Activated CD4-positive, alpha-beta T cell treated with anti-CD3 and anti-CD28 coated beads, Interleukin-2, amount 50 U/mL, for 1 hour (primary cell): ENCODE measurements at regions not wholly inside any gene's neighbourhood (a gene's known extent, or its start where the extent isn't known, plus 50 kb on each side); places are given as distances from the start of the nearest gene placed in this dataset.

Experiments used
- DNase-seq: peaks from one replicate; pipeline ENCODE4 v3.0.0-alpha.2; 2020

DNA sequence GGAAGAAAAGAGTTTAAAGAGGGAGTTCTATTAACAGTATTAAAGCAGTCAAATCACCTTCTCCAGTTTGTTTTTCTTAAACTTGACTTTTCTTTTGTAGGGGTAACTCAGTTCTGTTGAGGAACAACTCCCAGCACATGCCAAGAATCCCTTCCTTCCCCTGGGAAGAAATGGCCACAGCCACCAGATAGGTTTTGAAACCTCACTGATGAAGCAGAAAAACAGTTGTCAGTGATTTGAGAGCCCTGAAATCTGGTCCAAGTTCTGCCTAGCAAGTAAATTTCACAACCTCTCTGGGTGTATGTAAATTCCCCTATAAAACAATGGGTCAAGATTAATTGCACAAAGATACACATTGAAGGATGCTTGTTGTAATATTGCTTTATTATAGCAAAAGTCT, 167.1 kb downstream of the DHX15 start:
- no peak for DNase-seq

DNA sequence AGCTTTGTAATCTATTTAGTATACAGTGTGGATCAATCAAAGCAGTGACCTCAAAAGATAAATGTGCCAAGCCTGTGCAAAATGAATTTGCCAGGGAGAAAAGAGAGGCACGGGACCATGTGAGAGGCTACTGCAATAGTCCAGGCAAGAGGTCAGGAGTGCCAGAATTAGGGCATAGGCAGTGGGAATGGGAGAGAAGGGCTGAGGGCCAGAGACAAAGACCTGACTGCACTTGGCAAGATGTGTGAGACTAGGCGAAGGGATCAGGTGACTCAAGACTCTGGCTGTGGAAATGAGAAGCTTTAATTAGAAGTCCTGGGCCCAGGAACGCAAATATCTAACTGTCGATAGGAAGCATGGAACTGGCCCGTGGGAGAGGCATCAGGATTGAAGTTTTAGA, 168.1 kb downstream of the DHX15 start:
- no peak for DNase-seq

DNA sequence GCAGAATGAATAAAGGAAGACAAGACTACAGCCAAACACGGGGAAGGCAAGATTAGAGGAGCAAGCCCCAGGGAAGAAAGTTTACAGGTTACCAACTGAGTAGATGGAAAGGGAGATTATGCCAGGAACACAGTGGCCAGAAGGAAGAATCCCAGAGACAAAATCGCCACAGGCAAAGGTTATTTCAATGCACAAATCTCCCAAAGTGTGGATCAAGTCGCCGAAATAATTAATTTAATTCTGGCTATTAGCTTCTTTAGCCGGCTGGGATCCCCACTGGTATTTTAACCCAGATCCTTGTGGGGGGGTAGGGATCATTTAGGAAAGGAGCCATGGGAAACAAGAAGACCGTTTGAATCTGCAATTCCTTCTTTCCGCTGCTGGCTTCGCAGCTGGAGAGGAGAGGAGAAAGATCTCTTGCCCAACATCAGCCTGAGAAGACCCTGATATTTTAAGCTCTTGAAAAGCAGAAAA, 171.0 kb downstream of the DHX15 start:
- DNase-seq: no peak

DNA sequence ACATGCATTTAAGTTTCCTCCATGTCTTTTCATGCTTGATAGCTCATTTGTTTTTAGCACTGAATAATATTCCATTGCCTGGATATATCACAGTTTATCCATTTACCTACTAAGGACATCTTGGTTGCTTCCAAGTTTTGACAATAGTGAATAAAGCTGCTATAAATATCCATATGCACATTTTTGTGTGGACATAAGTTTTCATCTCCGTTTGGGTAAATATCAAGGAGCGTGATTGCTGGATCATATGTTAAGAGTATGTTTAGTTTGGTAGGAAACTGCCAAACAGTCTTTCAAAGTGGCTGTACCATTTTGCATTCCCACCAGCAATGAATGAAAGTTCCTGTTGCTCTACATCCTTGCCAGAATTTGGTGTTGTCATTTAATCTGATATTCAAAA, 172.5 kb downstream of the DHX15 start:
- DNase-seq: no peak

DNA sequence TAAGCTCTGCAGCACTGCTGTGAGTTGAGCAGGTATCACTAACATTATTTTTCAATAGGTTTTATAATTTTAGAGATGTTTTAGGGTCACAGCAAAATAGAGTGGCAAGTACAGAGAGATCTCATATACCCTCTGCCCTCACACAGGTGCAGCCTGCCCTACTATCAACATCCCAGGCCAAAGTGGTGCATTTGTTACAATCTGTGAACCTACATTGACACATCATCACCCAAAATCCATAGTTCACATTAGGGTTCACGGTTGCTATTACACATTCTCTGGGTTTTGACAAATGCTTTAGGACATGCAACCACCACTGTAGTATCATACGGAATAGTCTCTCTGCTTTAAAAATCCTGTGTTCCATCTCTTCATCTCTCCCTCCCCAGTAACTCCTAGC, 173.1 kb downstream of the DHX15 start:
- DNase-seq: no peak

DNA sequence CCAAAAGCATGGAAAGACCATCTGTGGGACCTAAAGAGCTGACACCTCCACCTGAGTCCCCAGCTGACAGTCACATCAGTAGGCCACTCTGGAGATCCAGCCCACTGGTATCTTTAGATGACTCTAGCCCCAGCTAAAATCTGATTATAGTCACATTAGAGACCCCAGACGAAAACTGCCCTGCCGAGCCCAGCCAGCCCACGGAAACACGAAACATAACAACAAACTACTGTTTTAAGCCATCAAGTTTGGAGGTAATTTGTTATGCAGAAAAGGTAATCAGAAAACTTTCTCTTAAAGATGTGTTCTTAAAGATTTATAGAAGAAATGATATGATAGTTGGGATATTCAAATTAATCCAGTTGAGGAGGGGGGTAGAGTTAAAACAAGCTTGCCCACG, 175.7 kb downstream of the DHX15 start:
- no peak for DNase-seq

DNA sequence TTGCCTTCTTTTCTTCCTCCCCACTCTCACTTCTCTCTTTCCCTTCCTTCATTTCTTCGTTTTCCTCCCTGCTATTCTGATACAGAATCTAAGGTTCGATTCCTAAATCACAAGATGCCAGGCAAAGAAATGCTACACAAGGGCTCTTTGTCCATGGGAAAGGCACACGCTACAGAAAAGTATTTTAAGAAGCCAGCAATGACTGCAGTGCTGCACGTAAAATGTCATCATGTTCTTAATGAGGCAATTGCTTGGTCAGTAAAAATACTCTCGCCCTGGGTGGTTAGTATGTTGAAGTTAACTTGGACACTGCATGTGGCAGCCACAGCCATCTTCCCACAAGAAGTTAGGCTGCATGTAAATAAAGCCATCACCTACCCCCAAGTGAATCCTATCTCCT, 178.4 kb downstream of the DHX15 start:
- no peak for DNase-seq

DNA sequence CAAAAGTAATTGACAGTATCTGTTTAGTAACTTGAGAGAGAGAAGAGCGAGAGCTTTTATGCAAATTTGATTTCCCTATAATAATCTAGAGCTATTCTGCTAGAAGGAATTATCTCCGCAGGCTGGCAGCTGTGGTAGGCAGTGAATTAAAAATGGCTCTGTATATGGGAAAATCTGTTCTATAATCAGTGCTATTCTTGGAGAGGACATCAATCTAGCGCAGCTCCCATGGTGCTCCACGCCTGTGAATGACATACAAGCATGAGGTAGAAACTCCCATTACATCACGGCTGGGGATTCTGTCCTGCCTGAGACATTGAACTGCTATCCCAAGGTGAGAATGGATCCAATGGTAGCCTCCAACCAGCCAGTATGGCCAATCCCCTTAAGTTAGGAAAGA, 179.0 kb downstream of the DHX15 start:
- no peak for DNase-seq

DNA sequence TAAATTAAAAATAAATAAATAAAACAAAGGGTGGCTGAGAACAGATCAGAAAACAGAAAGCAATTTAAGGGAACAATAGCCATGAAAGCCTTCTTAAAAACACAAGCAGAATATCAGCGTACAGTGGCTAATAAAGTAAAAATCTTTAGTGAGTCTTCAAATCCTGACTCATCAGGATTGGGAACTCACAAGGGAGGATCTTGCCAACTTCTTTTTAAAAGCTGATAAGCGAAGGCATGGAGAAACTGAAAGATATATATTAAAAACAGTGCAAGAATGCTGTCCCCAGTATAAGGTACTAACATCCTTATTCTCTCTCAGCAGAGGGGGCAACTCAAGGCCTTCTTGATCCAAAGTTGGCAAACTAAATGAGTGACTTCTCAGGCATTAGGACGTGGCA, 180.1 kb downstream of the DHX15 start:
- DNase-seq: no peak

DNA sequence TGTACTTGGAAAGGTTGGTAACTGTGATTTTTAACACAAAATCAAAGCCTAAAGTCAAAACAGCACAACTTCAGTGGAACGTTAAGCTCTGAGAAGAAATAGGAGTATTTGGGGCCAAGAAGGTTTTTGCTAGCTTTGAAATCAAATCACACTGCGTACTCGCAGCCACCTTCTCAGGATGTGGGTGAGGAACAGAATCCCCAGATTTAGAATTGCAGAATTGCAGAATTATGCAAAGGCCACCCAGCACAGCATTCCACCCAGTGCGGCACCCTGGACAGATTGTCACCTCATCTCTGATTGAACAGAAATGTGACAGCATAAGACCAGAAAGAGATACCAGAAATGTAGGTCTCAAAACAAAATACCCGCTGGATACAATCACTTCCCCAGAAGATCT, 181.1 kb downstream of the DHX15 start:
- no peak for DNase-seq

DNA sequence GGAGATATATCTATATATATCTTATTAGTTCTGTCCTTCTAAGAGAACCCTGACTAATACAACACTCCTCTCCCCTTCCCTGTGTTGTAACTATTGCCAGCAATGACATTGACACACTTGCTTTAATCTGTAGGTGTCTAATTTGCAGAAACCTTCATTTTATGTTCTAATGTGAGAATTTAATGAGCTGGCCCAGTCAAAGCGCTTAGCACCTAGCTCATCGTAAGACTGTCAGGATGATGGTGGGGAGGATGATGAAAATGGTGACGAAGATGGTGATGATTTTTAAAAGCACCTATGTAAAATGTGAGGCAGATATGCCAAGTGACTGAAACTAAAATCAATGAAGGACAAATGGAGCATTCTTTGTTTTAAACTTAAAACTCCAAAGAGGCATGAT, 183.8 kb downstream of the DHX15 start:
- DNase-seq: no peak

DNA sequence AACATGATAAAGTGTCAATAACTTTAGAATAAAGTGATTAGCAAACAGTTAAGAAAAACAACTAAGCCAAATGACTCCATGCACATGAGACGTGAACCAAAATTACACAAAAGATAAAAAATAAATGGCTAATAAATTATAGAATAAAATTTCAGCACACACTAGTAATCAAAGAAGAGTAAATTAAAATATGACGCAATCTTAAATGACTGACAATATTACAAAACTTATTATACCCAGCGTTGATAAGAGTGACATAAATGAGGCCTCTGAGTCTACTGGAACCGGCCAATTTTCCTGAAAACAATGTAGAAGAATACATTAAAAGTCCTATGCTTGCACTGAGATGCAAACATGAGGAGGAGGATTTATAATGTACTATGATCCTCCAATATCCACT, 187.4 kb downstream of the DHX15 start:
- no peak for DNase-seq

DNA sequence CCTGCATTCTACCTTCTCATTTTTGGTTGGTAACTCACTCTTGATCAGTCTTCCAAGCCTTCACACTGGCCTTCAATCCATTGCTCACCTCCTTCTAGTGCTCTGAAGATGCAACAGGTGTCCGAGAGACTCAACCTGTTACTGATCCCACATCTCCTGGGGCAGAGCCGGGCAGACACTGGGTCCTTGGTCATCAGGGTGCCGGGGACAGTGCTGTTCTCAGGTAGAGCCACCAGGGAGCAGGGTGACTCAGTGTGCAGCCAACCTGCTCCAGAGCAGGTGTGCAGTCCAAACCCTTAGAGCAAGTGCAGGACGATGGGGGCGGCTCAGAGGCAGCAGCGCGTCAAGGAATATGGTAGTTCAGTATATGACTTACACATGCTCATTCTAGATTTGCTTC, 188.4 kb downstream of the DHX15 start:
- no peak for DNase-seq

DNA sequence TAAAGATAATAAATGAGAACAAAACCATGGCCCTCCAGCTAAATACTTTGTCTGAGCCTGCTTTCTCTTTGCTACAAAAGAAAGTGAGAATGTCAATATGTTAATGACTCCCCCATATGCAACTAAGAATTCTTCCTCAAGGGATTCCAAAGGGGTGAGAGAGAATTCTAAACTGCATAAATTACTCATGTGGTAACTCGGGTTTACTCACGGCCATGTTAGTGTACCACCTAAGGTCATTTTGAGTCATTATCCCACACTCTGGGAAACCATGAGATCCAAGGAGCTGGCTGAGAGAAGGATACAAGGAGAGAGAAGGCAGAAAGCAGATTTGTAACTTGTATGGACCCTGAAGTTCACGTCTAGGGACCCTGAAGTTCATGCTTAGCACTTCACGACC, 190.3 kb downstream of the DHX15 start:
- DNase-seq: no peak

DNA sequence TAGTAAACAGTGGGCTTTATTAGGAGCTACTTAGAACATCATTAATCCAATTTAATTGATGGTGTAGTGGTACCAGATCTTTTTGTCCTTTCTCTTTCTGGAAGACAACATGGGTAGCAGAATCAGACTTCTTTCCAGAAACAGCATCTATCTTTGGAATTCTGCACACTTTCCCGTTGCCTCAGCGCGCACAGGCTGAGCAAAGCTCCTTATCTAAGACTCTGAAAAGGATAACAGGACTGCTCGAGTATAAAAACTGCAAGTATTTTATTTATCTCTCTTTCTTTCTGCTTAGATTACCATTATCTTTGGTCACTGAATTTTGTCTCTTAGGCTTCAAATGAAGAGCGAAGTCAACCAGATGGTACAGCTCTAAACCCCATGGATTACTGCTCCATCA, 191.7 kb downstream of the DHX15 start:
- DNase-seq: no peak

DNA sequence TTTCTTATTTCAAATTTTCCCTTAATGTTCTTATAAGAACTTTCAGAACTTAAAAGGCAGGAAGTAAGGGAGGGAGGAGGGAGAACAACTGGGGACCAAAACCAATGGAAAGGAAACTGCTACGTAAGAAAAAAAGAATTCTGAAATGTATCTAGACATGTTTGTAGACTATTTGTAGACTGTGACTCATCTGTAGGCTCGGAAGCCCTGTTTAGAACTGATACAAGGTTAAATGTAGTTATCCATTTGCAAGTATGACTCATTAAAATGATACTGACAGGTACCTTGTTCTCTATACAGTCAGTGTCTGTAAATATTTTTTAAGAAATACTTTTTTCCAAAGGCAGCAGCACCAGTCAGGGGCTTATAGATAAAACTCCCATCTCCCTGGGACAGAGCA, 202.0 kb downstream of the DHX15 start:
- no peak for DNase-seq

DNA sequence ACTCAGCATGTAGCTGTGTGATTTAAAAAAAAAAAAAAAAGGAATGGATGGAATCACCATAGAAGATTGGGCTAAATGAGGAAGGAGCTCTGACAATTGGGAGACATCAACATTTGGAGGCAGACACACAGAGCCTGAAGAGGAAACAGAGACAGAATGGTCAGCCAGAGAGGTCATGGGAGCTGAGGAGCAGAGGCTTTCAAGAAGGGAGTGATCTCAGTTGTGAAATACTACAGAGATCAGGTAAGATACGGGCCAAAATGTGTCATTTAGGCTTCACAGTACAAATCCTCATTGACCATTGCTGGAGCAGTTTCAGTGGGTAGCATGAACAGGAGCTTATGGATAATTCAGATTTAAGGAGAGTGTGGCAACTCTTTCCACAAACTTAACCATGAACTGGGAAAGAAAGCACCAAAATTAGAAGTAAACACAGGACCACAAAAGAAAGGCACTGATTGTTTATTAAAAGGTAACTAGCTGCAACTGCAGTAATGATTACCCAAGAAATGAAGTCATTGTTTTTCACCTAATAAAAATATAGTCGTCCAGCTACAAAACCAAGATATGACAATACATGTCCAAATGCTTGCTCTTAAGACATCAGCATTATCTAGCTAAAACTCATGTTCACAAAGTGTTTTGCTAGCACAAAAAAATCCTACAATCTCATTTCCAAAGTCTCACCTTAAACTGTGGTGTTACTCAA, 203.2 kb downstream of the DHX15 start:
- no peak for DNase-seq

DNA sequence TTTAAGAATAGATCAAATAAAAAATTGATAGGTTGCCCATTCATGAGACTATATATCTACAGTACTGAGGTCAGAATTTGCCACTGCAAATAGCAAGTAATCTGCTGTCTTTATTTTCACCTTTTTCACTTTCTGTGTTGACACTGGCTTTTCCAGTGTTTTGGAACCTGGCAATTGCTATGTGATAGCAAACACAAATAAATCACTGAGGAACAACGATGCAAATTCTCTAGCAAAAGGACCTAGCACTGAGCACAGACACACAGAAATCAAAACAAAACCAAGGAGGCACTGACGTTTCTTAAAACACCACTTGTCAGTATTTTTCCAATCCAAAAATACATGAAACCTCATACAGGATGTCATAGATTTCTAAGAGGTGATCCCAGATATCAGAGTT, 210.7 kb downstream of the DHX15 start:
- DNase-seq: no peak

DNA sequence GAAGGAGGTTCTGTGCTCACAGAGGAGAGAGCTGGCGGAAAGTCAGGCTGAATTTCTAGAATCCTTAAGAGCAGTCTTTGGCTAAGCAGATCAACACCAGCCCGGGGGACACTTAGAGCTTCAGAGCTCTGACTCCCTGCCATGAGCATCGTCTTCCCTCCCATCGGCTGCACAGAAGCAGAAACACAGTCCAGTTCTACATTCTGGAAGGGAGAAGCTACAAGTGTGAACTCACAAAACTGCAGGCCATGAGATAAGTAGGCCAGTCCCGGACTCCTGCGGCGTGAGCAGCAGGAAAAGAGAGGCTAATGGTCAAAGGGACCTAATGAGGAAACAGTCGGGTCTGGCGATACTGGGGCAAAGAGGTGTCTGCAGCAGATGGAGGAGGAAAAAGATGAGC, 211.5 kb downstream of the DHX15 start:
- no peak for DNase-seq

DNA sequence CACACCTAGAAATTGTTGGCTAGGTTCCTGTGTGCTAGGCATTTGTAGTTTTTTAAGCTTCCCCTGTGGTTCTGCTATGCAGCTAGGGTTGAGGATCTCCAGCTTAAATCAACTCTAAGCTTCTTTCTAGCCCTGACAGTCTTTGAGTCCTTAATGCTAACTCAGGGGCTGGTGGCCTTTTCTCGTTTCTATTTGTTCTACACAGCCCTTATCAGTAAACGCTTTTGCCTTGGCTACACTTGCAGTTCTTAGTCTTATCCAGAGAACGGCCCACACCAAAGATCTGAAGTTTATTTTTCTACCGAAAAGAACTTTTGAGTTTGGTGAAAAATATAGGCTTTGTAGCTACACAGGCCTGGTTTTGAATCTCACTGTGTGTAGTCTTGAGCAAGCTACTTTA, 212.0 kb downstream of the DHX15 start:
- no peak for DNase-seq

DNA sequence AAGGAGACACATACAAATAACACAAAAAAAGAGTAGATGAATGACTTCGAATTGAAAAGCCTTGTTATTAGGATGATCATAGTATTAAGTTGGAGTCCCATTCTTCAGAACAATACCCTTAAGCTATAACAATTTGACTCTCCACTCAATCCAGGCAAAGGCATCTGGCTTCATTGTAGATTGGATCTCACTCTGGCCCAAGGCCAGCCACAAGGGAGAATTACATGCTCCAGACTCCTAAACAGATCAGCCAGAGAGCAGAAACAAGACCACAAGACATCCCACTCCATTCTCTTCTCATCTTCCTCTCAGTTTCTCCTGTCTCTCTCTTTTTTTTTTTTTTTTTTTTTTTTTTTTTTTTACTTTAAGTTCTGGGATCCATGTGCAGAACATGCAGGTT, 213.9 kb downstream of the DHX15 start:
- no peak for DNase-seq

DNA sequence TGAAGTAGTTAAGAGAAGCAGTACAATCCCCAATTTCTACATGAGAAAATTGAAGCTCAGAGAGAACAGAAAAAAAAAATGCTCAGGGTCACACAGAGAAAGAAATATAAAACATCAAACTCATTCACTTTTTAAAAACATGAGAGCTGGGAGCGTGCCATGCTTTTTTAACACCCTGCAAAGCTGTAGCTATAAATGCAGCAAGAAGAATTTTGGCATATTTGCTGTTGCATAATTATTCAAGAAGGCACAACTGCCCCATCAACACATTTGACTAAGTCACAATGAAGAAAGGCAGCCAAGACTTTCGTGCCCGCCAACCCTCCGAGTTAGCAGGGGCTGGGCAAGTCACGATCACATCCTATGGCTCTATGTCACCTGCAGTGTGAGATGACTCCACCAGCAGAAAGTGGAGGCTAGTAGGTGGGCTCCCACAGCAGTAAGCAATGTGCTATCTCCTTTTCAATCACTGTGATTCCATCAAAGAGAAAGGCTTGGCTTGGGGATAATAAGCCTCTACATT, 214.8 kb downstream of the DHX15 start:
- no peak for DNase-seq

DNA sequence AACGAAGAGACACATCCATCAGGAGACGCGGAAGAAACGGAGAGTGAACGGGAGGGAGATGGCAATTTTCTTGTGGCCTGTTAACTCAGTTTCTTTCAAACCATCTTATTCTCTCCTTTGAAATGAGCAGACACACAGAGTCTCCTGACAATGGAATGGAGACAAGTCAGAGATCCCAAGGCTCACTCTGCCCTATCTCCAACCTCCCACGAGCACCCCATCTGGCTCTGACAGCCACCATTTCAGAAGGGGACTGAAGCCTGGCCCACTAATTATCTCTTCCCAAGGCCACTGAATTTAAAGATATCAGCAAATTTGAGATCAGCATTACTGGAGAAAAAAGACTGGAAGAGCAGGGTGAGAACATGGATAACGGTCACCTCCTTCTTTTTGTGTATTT, 215.6 kb downstream of the DHX15 start:
- no peak for DNase-seq

DNA sequence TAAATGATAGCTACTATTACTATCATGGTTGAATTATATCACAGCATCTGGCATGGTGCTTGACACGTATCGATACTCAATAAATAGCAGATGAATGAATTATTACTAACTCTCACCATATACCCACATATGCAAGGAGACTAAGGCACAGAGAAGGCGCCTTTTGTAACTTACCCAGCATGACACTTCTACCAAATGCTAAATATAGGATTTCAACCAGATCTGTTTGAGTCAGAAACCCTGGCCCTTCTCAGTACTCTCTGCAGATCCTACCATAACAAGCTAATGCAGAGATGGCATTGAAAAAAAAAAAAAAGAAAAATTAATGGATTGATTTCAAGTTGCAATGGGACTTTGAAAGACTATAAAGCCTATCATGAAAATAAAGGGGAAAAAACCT, 219.5 kb downstream of the DHX15 start:
- no peak for DNase-seq

DNA sequence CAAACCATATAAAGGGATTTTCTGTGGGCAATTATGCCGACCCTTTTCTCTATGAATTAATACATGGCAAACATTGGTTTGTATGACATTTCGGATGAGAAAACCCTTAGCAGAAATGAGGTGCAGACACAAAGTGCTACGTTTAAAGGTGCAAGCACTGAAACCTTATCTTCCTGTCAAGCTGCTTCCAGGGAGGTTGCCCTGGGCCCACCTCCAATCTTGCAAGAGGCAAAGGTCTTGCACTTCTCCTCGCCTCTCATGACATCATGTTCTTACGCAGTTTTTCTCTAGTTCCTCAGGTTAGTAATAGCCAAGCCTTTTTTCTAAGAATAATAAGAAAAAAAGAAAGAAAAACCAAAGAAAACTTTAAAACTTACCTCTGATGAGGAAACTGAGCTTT, 220.1 kb downstream of the DHX15 start:
- DNase-seq: no peak
